Panc1 (cell line): ENCODE measurements at regions not wholly inside any gene's neighbourhood (a gene's known extent, or its start where the extent isn't known, plus 50 kb on each side); places are given as distances from the start of the nearest gene placed in this dataset.

Experiments used
- ATAC-seq: fragments of 200-7000 bp; cut with Tn5 transposase; 2 replicates; pipeline ENCODE4 v1.9.1; 2020; ENCODE audit warnings: mild to moderate bottlenecking, moderate library complexity
- BruUV-seq: library from RNA; stranded (reverse); fragments of 400-500 nt; replicated peaks from 2 replicates; lab custom pipeline; 2021; lab: Mats Ljungman, UMichigan
- CTCF ChIA-PET: fragments of 300-600 bp; sonication (Branson Sonifier 250); formaldehyde crosslinking; loops from one replicate; lab custom pipeline; 2022; ENCODE audit warnings: antibody characterized with exemption; lab: Charles Lee
- POLR2A ChIA-PET: fragments of 300-600 bp; sonication (Branson Sonifier 250); formaldehyde crosslinking; loops from one replicate; lab custom pipeline; 2022; ENCODE audit warnings: antibody characterized with exemption; lab: Charles Lee
- DNase-seq: peaks from one replicate; pipeline ENCODE4 v3.0.0-alpha.2; 2010; ENCODE audit warnings: low read depth, low spot score
- H3K27ac ChIP-seq: 2 replicates; pipeline ENCODE4 v1.5.1; 2011; ENCODE audit warnings: mild to moderate bottlenecking, low read length, inconsistent platforms
- H3K27me3 ChIP-seq: fragments of 200-500 bp; sonication (Bioruptor generic); 2 replicates; pipeline ENCODE4 v1.6.0; 2014; ENCODE audit warnings: low read length, inconsistent platforms; ENCODE audit not compliant: control insufficient read depth, insufficient read depth
- H3K36me3 ChIP-seq: fragments of 200-500 bp; sonication (Bioruptor generic); 2 replicates; pipeline ENCODE4 v1.5.1; 2014; ENCODE audit warnings: inconsistent platforms, mild to moderate bottlenecking, low read length, moderate library complexity; ENCODE audit not compliant: control insufficient read depth, insufficient read depth
- H3K4me1 ChIP-seq: 2 replicates; pipeline ENCODE4 v1.5.1; 2011; ENCODE audit warnings: inconsistent platforms, mild to moderate bottlenecking, low read length, moderate library complexity; ENCODE audit not compliant: control insufficient read depth, insufficient read depth
- H3K4me3 ChIP-seq, 2 experiments: 2 replicates each; pipeline ENCODE4 v1.5.1; 2011 to 2012; ENCODE audit warnings: low read depth in 2 of 2, low read length in 2 of 2, mild to moderate bottlenecking in 2 of 2, inconsistent platforms in 1 of 2, moderate library complexity in 1 of 2
- H3K9me3 ChIP-seq: fragments of 200-500 bp; sonication (Bioruptor generic); 2 replicates; pipeline ENCODE4 v1.5.1; 2014; ENCODE audit warnings: low read depth, mild to moderate bottlenecking, inconsistent platforms, low read length, moderate library complexity; ENCODE audit not compliant: control insufficient read depth, insufficient read depth
- POLR2AphosphoS5 ChIP-seq: IDR thresholded peaks from 2 replicates; pipeline ENCODE4 v1.6.1; 2012; ENCODE audit warnings: mild to moderate bottlenecking, low read depth, low read length, moderate library complexity
- SIN3A ChIP-seq: IDR thresholded peaks from 2 replicates; pipeline ENCODE4 v1.6.1; 2012; ENCODE audit warnings: low read depth, mild to moderate bottlenecking, low read length, moderate library complexity, borderline replicate concordance; ENCODE audit not compliant: insufficient read depth
- TCF7L2 ChIP-seq: IDR thresholded peaks from 2 replicates; pipeline ENCODE4 v1.6.1; 2011; ENCODE audit warnings: mild to moderate bottlenecking, low read depth, low read length, inconsistent platforms
- in situ Hi-C: cut with HindIII; loops from 2 replicates; pipeline ENCODE4 v1.10.0; 2016; ENCODE audit warnings: low sequenced_read_pairs, low pct_unique_long_range_greater_than_20kb
- intact Hi-C: fragments of 100-400 bp; cut with micrococcal nuclease; formaldehyde crosslinking; loops from one replicate; pipeline ENCODE4 v1.10.0; 2022; ENCODE audit not compliant: unreplicated experiment
- TF ChIP-seq, protein P1 (sequence below), 2 experiments: IDR thresholded peaks; 2 replicates each; pipeline ENCODE4 v1.6.1; 2011 to 2012; ENCODE audit warnings: low read depth in 2 of 2, control low read depth in 1 of 2, low read length in 1 of 2, mild to moderate bottlenecking in 1 of 2, moderate library complexity in 1 of 2; ENCODE audit not compliant: insufficient read depth in 1 of 2
- TF ChIP-seq, protein P2 (sequence below): fragments of 450-650 bp; IDR thresholded peaks from 2 replicates; pipeline ENCODE4 v1.5.1; 2017; ENCODE audit warnings: mild to moderate bottlenecking

DNA sequence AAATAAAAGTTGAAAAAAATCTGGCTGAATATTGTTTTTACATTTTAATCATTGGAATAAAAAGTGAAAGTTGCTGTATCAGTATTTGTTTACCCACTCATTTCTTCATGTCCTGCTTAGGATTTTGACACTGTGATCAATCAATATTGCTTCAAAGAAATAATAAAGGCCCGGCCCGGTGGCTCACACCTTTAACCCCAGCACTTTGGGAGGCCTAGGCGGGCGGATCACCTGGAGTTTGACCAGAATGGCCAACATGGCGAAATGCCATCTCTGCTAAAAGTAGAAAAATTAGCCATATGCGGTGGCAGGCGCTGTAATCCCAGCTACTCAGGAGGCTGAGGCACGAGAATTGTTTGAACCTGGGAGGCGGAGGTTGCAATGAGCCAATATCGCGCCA lies 93.7 kb upstream of the CTNND2 start:
- no peak overlapping the region for H3K27ac ChIP-seq
- DNase-seq (no peak), ATAC-seq (no peak)
- intact Hi-C loops (no loop called here), in situ Hi-C loops (no loop called here)
- H3K27me3 ChIP-seq = no peaks in the 10 kb centered on the region
- no peaks in the 10 kb centered on the region for H3K9me3 ChIP-seq
- BruUV-seq = no TSS peak
- TF ChIP-seq, protein P1, sequence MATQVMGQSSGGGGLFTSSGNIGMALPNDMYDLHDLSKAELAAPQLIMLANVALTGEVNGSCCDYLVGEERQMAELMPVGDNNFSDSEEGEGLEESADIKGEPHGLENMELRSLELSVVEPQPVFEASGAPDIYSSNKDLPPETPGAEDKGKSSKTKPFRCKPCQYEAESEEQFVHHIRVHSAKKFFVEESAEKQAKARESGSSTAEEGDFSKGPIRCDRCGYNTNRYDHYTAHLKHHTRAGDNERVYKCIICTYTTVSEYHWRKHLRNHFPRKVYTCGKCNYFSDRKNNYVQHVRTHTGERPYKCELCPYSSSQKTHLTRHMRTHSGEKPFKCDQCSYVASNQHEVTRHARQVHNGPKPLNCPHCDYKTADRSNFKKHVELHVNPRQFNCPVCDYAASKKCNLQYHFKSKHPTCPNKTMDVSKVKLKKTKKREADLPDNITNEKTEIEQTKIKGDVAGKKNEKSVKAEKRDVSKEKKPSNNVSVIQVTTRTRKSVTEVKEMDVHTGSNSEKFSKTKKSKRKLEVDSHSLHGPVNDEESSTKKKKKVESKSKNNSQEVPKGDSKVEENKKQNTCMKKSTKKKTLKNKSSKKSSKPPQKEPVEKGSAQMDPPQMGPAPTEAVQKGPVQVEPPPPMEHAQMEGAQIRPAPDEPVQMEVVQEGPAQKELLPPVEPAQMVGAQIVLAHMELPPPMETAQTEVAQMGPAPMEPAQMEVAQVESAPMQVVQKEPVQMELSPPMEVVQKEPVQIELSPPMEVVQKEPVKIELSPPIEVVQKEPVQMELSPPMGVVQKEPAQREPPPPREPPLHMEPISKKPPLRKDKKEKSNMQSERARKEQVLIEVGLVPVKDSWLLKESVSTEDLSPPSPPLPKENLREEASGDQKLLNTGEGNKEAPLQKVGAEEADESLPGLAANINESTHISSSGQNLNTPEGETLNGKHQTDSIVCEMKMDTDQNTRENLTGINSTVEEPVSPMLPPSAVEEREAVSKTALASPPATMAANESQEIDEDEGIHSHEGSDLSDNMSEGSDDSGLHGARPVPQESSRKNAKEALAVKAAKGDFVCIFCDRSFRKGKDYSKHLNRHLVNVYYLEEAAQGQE (IDR thresholded peaks at IDR 0.05; ENCODE audit: insufficient read depth in 1 of 2, low read depth in 2 of 2, low read length in 1 of 2) = no peak
- TF ChIP-seq POLR2AphosphoS5 (no peak), SIN3A (no peak), TCF7L2 (no peak)
- TF ChIP-seq, protein P2, sequence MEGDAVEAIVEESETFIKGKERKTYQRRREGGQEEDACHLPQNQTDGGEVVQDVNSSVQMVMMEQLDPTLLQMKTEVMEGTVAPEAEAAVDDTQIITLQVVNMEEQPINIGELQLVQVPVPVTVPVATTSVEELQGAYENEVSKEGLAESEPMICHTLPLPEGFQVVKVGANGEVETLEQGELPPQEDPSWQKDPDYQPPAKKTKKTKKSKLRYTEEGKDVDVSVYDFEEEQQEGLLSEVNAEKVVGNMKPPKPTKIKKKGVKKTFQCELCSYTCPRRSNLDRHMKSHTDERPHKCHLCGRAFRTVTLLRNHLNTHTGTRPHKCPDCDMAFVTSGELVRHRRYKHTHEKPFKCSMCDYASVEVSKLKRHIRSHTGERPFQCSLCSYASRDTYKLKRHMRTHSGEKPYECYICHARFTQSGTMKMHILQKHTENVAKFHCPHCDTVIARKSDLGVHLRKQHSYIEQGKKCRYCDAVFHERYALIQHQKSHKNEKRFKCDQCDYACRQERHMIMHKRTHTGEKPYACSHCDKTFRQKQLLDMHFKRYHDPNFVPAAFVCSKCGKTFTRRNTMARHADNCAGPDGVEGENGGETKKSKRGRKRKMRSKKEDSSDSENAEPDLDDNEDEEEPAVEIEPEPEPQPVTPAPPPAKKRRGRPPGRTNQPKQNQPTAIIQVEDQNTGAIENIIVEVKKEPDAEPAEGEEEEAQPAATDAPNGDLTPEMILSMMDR = no peak
- ChIA-PET POLR2A (no interaction called here), CTCF (no interaction called here)
- H3K36me3 ChIP-seq = no peaks in the 10 kb centered on the region
- no peaks in the 10 kb centered on the region for H3K4me1 ChIP-seq
- H3K4me3 ChIP-seq = no peak overlapping the region

DNA sequence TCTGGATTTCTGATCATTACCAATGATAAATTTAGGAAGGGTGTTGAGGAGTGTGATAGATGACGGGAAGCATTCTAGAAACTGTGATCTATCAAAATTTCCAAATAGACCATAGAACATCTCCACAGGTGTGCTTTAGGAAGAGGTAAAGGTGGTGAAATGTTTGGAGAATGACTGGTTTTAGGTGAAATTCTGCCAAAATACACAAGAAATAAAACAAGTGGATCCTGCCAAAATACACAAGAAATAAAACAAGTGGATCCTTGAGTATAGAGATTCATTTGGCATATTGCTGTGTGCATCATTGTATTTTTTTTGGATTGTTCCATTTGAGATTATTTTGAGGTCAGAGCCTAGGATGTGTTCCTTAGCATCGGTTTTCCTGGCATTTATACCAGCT lies 88.3 kb upstream of the CTNND2 start:
- ChIA-PET CTCF (no interaction called here), POLR2A (no interaction called here)
- Histone ChIP-seq H3K27me3 (no peaks in the 10 kb centered on the region), H3K36me3 (no peaks in the 10 kb centered on the region), H3K27ac (no peak overlapping the region), H3K4me1 (no peaks in the 10 kb centered on the region), H3K9me3 (no peaks in the 10 kb centered on the region; the same call in 1 of the 2 replicates), H3K4me3 (no peak overlapping the region)
- intact Hi-C loops = no loop called here
- in situ Hi-C loops = no loop called here
- TF ChIP-seq TCF7L2 (no peak), POLR2AphosphoS5 (no peak), SIN3A (no peak)
- TF ChIP-seq, protein P2 = no peak
- TF ChIP-seq, protein P1 (IDR thresholded peaks at IDR 0.05; ENCODE audit: insufficient read depth in 1 of 2, low read depth in 2 of 2, low read length in 1 of 2) = no peak
- ATAC-seq (no peak), DNase-seq (no peak)
- no TSS peak for BruUV-seq
